ENCODE measurements at regions not wholly inside any gene's neighbourhood (a gene's known extent, or its start where the extent isn't known, plus 50 kb on each side); places are given as distances from the start of the nearest gene placed in this dataset.

- TF ChIP-seq CTCF (IDR thresholded peaks at IDR 0.05; ENCODE audit: low read depth, low read length) (no peak), POLR2A (IDR thresholded peaks at IDR 0.05; ENCODE audit: extremely low read depth, insufficient read length) (no peak), MYC (IDR thresholded peaks at IDR 0.05; ENCODE audit: low read depth, low read length) (no peak)
These were observed 1079.5 kb downstream of the IGSF11 start for GRCh38 chr3:117955196-117955595.
